Esophagus muscularis mucosa (tissue), 4 donors: ENCODE measurements at regions not wholly inside any gene's neighbourhood (a gene's known extent, or its start where the extent isn't known, plus 50 kb on each side); places are given as distances from the start of the nearest gene placed in this dataset.

ENCODE experiments used
- DNase-seq: peaks from one replicate; pipeline ENCODE4 v3.0.0-alpha.2; 2017; ENCODE audit errors: extremely low spot score
- H3K27ac ChIP-seq, 4 donors: fragments of 200-600 bp; sonication (generic); replicated peaks in 1 of 4; 1 replicate in 3 of 4; 2 replicates in 1 of 4; pipeline ENCODE4 v1.5.1; 2016 to 2019; ENCODE audit warnings: mild to moderate bottlenecking in 1 of 4
- H3K27me3 ChIP-seq, 4 donors: fragments of 200-600 bp; sonication (generic); one replicate each; pipeline versions ENCODE4 v1.5.1 to v1.6.0; 2016 to 2019
- H3K36me3 ChIP-seq, 4 donors: fragments of 200-600 bp; sonication (generic); one replicate each; pipeline ENCODE4 v1.5.1; 2016 to 2019
- H3K4me1 ChIP-seq, 4 donors: fragments of 200-600 bp; sonication (generic); one replicate each; pipeline ENCODE4 v1.5.1; 2016 to 2019
- H3K4me3 ChIP-seq, 4 donors: fragments of 200-600 bp; sonication (generic); 1 replicate in 2 of 4; 2 replicates in 2 of 4; pipeline ENCODE4 v1.5.1; 2016 to 2019; ENCODE audit warnings: mild to moderate bottlenecking in 4 of 4, moderate library complexity in 1 of 4
- H3K9me3 ChIP-seq, 4 donors: fragments of 200-600 bp; sonication (generic); 1 replicate in 3 of 4; 2 replicates in 1 of 4; pipeline ENCODE4 v1.5.1; 2016 to 2019
- EP300 ChIP-seq: sonication (generic); formaldehyde crosslinking; IDR thresholded peaks from one replicate; pipeline ENCODE4 v1.6.1; 2017; ENCODE audit warnings: antibody characterized with exemption
- POLR2A ChIP-seq: fragments of 450-650 bp; IDR thresholded peaks from one replicate; pipeline ENCODE4 v1.6.1; 2017; ENCODE audit warnings: antibody characterized with exemption, moderate library complexity, mild to moderate bottlenecking, low read depth
- POLR2AphosphoS5 ChIP-seq, 2 donors: sonication (generic); formaldehyde crosslinking; IDR thresholded peaks; one replicate each; pipeline ENCODE4 v1.6.1; 2017; ENCODE audit warnings: antibody characterized with exemption in 2 of 2
- WGBS: methylation state at CpG from one replicate; pipeline ENCODE4 v1.1.5; 2018; 5-methylcytosine and 5-hydroxymethylcytosine counted together
- intact Hi-C: fragments of 100-400 bp; cut with DNase I; formaldehyde crosslinking; loops from one replicate; pipeline ENCODE4 v1.15.1; 2023
- TF ChIP-seq, protein P1 (sequence below), 3 experiments: fragments of 200-600 bp in 2 of 3; fragments of 450-650 bp in 1 of 3; sonication (generic) in 2 of 3; IDR thresholded peaks; one replicate each; pipeline ENCODE4 v1.5.1; 2017 to 2019; ENCODE audit warnings: antibody characterized with exemption in 3 of 3, mild to moderate bottlenecking in 2 of 3, moderate library complexity in 1 of 3

DNA sequence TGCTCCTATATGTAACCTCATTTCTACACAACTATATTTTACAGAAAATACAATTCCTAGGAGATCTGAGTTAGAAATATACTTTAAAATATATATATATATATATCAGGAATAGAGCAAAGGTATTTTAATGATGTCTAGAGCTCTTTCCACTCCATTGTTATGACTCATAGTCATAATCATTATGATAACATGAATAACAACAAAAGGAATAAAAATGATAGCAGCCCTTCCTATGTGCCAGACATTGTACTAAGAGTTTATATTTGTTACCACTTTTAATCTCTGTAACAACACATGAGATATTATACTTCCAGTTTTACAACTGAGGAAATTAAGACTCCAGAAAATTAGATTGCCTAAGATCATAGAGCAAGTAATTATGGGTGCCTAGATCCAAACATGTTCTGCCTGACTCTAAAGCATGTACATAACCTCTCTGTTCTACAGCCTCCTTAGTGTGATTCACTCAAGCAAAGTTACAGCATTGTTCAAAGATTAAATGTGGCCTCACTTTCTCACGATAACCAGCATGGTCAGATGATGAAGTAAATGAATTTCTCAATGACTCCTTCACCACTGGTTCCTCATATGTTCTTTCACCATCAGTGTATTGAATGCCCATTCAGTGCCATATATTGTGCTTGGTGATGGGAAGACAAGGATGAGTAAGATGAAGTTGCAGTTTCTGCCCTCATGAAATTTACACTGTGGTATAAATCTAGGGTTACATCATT is 452.1 kb downstream of the EFNA5 start:
- Histone ChIP-seq H3K27ac (peak overlapping the region; percentile 40 to 66 (median 62)), H3K9me3 (no peaks in the 10 kb centered on the region), H3K27me3 (no peaks in the 10 kb centered on the region), H3K36me3 (no peaks in the 10 kb centered on the region), H3K4me3 (no peak overlapping the region), H3K4me1 (peaks cover 0 to 32% (median 9%) of the 10 kb centered on the region in 4 donors)
- intact Hi-C loops: no loop called here
- TF ChIP-seq, protein P1, sequence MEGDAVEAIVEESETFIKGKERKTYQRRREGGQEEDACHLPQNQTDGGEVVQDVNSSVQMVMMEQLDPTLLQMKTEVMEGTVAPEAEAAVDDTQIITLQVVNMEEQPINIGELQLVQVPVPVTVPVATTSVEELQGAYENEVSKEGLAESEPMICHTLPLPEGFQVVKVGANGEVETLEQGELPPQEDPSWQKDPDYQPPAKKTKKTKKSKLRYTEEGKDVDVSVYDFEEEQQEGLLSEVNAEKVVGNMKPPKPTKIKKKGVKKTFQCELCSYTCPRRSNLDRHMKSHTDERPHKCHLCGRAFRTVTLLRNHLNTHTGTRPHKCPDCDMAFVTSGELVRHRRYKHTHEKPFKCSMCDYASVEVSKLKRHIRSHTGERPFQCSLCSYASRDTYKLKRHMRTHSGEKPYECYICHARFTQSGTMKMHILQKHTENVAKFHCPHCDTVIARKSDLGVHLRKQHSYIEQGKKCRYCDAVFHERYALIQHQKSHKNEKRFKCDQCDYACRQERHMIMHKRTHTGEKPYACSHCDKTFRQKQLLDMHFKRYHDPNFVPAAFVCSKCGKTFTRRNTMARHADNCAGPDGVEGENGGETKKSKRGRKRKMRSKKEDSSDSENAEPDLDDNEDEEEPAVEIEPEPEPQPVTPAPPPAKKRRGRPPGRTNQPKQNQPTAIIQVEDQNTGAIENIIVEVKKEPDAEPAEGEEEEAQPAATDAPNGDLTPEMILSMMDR (IDR thresholded peaks at IDR 0.05): no peak
- TF ChIP-seq POLR2A (no peak), EP300 (no peak), POLR2AphosphoS5 (IDR thresholded peaks at IDR 0.05) (no peak)
- no peak for DNase-seq
- 87% methylated on average over 1 of the region's 1 CpG for WGBS

DNA sequence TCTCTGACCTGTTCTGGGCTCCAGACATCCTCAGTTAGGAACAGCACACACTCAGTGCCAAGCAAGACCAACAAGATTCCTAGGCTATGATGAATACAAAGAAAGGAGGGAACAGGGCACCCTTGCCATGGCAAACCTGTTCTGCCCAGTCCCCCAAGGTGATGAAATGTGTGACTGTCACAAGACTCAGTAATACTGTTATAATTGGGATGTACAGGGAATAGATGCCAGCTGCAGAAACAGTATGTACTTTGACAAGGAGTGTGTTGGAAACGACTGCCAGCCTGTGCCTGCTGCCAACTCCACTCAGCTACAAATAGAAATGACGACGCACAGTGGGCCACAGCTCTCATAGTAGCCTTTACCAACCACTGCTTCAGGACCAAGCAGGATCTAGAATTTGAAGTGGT is 453.0 kb downstream of the EFNA5 start:
- no peak overlapping the region for H3K4me3 ChIP-seq
- H3K27me3 ChIP-seq: no peaks in the 10 kb centered on the region
- TF ChIP-seq, protein P1 (IDR thresholded peaks at IDR 0.05): no peak
- peak; percentile 86 for TF ChIP-seq EP300
- TF ChIP-seq POLR2AphosphoS5 (IDR thresholded peaks at IDR 0.05): peak; percentile 59 to 81
- H3K27ac ChIP-seq: peak overlapping the region; percentile 40 to 66 (median 62)
- intact Hi-C loops: no loop called here
- no peak for DNase-seq
- H3K9me3 ChIP-seq: no peaks in the 10 kb centered on the region
- H3K4me1 ChIP-seq: peaks cover 0 to 32% (median 7%) of the 10 kb centered on the region in 4 donors
- no peaks in the 10 kb centered on the region for H3K36me3 ChIP-seq
- WGBS: 75% methylated on average over 3 of the region's 3 CpGs

DNA sequence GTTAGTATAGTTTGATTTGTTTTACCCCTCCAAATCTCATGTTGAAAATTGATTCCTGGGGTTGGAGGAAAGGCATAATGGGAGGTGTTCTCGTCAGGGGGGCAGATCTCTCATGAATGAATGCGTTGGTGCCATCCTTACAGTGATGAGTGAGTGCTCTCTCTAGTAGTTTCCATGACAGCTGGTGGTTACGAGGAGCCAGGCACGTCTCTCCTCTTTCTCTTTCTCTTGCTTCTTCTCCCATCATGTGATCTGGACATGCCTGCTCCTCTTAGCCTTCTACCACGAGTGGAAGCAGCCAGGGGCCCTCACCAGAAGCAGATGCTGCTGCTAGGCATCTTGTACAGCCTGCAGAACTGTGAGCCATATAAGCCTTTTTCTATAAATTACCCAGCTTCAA is 454.1 kb downstream of the EFNA5 start:
- intact Hi-C loops: no loop called here
- Histone ChIP-seq H3K27ac (peak overlapping the region in 1 of 4 donors; percentile 31), H3K9me3 (no peaks in the 10 kb centered on the region), H3K4me3 (no peak overlapping the region), H3K27me3 (no peaks in the 10 kb centered on the region), H3K36me3 (no peaks in the 10 kb centered on the region), H3K4me1 (peaks cover 0 to 32% (median 7%) of the 10 kb centered on the region in 4 donors)
- TF ChIP-seq POLR2AphosphoS5 (IDR thresholded peaks at IDR 0.05): no peak
- no peak for DNase-seq
- 76% methylated on average over 5 of the region's 5 CpGs for WGBS

DNA sequence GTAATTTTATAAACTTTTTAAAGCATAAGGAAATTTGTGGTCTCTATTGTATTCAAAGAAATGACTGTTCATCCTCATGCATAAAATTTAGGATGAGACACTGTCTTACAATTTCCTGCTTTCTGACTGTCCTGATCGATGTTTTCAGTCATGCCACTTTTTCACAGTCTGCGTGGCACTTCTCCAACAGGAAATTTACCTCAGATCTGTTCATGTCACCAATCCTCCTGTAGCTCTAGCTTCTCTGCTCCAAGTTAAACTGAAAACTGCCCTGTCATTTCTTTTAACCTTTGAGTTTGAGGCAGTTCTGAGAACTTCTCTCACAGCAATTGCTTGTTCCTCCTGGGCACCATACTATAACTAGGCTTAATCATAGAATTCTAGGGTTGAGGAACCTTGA is 455.1 kb downstream of the EFNA5 start:
- Histone ChIP-seq H3K27ac (no peak overlapping the region), H3K4me3 (no peak overlapping the region), H3K36me3 (no peaks in the 10 kb centered on the region), H3K9me3 (no peaks in the 10 kb centered on the region), H3K4me1 (peaks cover 0 to 32% (median 7%) of the 10 kb centered on the region in 4 donors), H3K27me3 (no peaks in the 10 kb centered on the region)
- DNase-seq: no peak
- intact Hi-C loops: no loop called here
- TF ChIP-seq POLR2A (no peak), EP300 (no peak), POLR2AphosphoS5 (IDR thresholded peaks at IDR 0.05) (no peak)
- TF ChIP-seq, protein P1 (IDR thresholded peaks at IDR 0.05): no peak
- 26% methylated on average over 2 of the region's 2 CpGs for WGBS

DNA sequence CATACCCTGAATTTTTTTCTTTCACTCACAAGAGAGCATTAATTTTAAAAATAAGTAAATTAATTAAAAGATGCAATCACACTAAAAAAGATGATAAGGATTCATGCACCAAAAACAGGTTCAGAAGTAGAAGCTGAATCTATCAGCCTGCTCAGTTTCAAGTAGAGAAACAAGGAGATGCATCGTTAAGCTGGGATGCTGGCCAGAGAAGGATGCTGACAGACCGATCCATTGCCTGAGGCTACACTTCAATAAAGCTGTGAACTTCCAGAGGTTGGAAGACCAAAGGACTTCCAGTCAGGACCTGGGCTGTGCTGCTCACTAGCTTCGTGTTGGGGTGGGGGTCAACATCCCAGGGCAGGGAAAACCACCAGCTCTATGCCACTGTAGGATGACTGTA is 457.7 kb downstream of the EFNA5 start:
- Histone ChIP-seq H3K4me3 (no peak overlapping the region), H3K4me1 (peaks cover 0 to 17% (median 3%) of the 10 kb centered on the region in 4 donors), H3K36me3 (no peaks in the 10 kb centered on the region), H3K27ac (no peak overlapping the region), H3K27me3 (no peaks in the 10 kb centered on the region), H3K9me3 (no peaks in the 10 kb centered on the region)
- intact Hi-C loops: no loop called here
- DNase-seq: no peak
- no peak for TF ChIP-seq POLR2AphosphoS5 (IDR thresholded peaks at IDR 0.05)
- no peak for TF ChIP-seq POLR2A
- TF ChIP-seq, protein P1 (IDR thresholded peaks at IDR 0.05): no peak
- no peak for TF ChIP-seq EP300
- WGBS: 68% methylated on average over 3 of the region's 3 CpGs
